Left colon (tissue), 2 donors: ENCODE measurements at regions not wholly inside any gene's neighbourhood (a gene's known extent, or its start where the extent isn't known, plus 50 kb on each side); places are given as distances from the start of the nearest gene placed in this dataset.
A peak's percentile ranks its signal among the peaks of the same experiment; 100 is the strongest.

Experiments used
- ATAC-seq: fragments of 200-7000 bp; cut with Tn5 transposase; one replicate; pipeline ENCODE4 v1.9.1; 2020; ENCODE audit warnings: mild to moderate bottlenecking, moderate library complexity
- DNase-seq, 2 donors: peaks; one replicate each; pipeline ENCODE4 v3.0.0-alpha.2; 2020
- intact Hi-C, 2 donors: fragments of 100-400 bp; cut with DNase I in 1 of 2; cut with micrococcal nuclease in 1 of 2; formaldehyde crosslinking; loops; one replicate each; pipeline versions ENCODE4 v1.11.2 to v1.14.0; 2022; cut with DNase I, micrococcal nuclease
- donor health status: DM: no; HTN: no; CAD: no.
- donor health status: DM: yes; HTN: yes; CAD: no.

DNA sequence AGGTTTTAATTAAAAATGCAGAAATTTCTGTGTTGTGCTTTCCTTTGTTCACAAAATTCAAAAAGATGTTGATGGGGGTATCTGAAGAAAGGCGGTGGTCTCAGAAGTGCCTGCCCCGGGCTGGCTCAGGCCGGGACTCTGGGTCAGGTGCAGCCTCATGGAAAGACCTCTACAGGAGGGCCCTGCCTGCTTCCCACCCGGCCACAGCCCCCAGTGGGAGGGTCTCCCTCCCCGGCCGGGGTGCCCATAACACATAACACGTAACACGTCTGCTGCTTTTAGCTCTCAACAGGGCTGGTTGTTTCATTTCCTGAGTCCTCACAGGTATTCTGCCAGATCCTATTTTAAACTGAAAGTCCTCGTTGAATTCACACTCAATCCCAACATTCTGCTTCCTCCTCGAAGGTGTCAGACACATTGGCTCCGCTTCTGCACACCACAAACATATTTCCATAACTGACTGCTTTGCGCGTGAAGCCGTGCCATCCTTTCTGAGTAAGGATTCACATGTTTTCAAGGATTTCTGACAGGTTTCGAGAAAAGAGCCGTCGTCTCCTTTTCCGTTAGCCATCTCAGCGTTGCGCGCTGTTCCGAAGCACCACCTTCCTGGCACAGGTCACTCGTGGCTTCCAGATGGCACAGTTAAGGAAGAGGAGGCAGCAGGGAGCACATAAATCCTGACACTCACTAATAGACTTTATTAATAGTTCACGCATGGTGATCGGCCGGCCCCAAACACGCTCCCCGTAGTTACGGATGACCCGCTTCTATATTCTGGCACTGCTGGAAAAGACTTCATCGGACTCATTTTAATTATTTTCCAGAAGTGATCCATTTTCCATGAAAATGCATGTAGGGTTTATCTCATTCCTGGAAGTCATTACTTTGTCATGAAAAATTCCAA, 569.3 kb downstream of the BRD1 start:
- intact Hi-C loops, result no loop called here
- ATAC-seq (no peak), DNase-seq (peak in 1 of 2 donors; percentile 1)

DNA sequence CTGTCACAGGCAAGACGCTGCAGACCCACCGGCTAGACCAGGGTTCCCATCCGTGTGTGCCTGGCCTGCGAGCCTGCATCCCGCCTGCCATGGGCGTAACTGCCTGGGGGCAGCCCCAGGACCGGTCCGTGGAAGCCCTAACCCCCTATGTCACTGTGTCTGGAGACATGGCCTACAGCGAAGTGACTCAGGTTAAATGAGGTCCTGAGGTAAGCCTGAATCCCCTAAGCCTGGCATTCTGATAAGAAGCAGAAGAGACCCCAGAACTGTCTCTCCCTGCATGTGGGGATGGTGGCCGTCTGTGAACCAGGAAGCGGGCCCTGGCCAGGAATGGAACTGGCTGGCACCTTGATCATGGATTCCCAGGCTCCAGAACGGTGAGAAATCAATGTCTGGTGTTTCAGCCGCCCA, 570.1 kb downstream of the BRD1 start:
- intact Hi-C loops, result no loop called here
- ATAC-seq (no peak), DNase-seq (no peak)

GRCh38 chr22:49255741-49256318, 571.8 kb downstream of the BRD1 start:
- no peak for DNase-seq
- no peak for ATAC-seq

GRCh38 chr22:49255154-49255553, 572.5 kb downstream of the BRD1 start:
- no peak for DNase-seq
- intact Hi-C loops, result no loop called here
- no peak for ATAC-seq

More at GRCh38 chr22:49255741-49256318, 571.8 kb downstream of the BRD1 start:
- intact Hi-C loops, result no loop called here

DNA sequence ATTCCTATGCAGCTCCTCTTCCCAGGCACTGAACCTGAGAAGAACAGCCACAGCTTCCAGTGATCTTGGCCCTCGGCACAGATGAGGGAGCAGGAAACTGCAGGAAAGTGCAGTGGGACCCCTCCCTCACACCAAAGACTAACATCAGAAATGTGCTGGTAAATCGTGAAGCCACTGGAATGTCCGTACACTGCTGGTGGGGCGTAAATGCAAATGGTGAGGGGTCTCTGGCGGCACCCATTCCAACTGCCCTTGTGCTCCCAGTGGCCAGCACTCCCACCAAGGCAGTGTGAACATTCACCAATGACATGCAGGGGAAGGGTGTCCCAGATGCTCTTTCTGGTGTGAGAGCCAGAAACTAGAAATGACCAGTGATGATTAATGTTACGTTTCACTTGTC, 574.0 kb downstream of the BRD1 start:
- DNase-seq (peak in 1 of 2 donors; percentile 2), ATAC-seq (no peak)
- intact Hi-C loops, result no loop called here

DNA sequence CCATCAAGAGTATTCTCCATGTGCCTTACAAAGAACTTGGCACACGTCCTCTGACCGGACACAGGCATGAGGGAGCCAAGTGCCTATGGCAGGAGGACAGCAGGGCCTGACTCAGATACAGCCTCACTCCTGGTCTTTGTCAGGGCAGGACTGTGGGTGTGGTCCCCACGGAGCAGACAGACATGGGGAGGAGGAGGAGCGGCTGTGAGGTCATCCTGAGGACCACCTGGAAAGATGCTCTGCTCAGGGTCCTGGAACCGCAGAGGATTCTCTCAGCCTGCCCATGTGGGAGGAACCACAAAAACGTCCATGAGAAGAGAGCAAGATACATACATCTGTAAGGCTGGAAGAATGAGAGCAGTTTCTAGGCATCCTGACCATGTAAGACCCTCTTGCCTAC, 576.3 kb downstream of the BRD1 start:
- DNase-seq, result no peak
- intact Hi-C loops, result no loop called here

DNA sequence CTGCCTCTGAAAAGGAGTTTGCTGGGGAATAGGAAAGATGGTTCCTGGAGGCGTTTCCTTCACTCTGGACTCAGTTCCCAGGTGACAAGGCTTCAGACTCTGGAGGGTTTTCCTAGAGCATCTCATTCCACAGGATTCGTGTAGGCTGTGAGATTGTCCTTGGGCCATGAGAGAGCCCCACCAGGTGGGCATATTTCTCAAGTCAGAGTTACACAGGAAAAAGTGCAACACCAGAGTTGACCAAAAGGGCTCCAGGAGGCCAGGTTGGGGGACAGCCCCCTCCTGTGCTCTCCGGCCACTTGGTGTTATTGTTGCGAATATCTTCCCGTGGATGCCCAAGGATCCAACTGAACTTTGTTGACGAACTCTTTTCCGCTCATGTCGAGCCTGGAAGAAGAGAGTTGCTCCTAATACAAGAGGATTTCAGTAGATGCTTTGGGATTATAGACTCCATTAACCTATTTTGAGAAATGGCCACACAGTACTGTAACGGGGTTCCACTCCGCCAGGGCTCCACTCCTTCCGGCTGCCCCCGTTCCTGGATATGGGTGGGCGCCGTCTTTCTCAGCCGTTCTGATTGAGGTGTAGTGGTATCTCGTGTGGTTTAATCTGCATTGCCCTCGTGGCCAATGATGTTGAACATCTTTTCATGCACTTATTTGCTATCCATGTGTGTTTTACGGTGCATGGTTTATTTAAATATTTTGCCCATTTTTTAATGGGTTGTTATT, 580.3 kb downstream of the BRD1 start:
- DNase-seq (no peak), ATAC-seq (no peak)
- intact Hi-C loops, result no loop called here

More for the DNA sequence above, 576.3 kb downstream of the BRD1 start:
- ATAC-seq, result no peak

GRCh38 chr22:49244466-49245420, 582.9 kb downstream of the BRD1 start:
- intact Hi-C loops, result no loop called here
- ATAC-seq, result no peak
- no peak for DNase-seq

DNA sequence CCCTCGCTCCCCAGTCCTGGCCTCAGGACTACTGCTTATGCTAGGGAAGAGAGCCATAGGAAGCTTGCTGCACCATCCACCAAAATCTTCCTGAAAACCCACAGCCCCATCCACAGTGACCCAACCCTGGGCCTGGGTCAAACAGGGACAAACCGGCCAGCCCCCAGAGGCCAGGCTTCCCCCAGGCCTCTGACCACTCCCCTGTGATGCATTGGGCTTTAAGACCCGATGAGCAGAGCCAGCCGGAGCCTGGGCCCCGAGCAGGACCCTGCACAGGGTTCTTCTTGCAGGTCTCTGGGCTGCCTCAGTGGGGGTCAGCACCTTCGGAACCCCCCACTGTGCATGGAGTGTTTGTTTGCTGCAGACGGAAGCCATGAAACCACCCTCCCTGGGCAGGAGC, 583.7 kb downstream of the BRD1 start:
- ATAC-seq (no peak), DNase-seq (no peak)
- intact Hi-C loops, result no loop called here

GRCh38 chr22:49243335-49243734, 584.3 kb downstream of the BRD1 start:
- ATAC-seq, result no peak
- intact Hi-C loops, result no loop called here
- DNase-seq, result no peak

- DNase-seq, result no peak
- intact Hi-C loops, result no loop called here
- no peak for ATAC-seq
Measured at GRCh38 chr22:49242480-49242879, 585.2 kb downstream of the BRD1 start.

DNA sequence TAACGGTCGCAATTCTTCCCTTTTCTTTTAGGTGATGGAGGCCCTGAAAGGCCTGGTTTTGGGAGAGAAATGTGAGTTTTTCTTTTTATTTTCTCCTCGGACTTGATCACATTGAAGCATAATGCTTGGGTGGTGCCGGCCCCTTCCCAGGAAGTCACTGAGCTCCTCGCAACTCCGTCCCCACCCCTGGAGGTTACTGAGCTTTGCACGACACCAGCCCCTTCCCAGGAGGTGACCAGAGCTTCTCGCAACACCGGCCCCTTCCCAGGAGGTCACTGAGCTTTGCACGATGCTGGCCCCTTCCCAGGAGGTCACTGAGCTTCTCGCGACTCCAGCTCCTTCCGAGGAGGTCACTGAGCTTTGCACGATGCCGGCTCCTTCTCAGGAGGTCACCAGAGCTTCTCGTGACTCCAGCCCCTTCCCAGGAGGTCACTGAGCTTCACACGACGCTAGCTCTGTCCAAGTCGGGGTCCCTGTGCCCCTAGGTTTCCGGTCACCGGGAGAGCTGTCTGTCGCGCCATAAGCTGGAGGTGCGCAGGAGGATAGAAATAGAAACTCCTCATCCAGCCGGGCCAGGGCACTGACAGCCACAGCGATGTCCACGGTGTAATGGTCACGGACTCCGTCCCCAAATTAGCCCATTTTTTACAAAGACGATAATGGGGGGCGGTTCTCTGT, 586.4 kb downstream of the BRD1 start:
- ATAC-seq, result no peak
- no peak for DNase-seq
- intact Hi-C loops, result no loop called here

DNA sequence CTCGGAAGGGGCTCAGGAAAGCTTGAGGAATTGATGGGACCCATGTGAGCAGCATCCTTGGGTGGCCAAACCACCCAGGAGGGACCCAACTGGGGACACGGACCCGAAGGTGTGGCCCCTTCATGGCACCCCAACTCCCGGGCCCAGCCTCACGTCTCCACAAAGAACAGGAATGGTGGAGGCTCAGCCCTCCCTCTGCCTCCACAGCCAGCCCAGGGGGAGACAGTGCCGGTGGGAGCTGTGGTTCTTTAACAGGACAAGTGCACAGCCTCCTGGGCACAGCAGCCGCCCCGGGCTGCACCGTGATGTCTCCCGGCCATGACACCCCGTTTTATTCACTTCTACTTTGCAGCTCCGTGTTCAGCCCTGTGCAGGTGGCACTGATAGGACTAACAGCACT, 587.2 kb downstream of the BRD1 start:
- intact Hi-C loops, result no loop called here
- ATAC-seq (no peak), DNase-seq (no peak)

DNA sequence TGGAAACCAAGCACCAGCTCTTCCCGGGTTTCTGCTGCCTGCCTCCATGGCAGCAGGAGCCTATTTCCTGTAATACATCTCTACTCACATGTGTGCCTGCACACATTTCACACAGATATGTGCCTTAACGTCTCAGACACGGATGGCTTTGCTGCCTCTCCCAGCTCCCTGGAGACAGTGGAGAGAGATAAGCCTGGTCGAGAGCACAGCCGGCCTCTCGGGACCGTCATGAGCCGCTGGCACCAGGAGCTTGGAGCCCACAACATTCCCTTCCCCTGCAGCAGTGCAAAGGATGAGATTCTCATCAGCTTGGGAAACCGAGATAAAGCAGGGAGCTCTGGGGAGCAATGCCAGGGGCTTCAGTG, 587.7 kb downstream of the BRD1 start:
- intact Hi-C loops, result no loop called here
- DNase-seq (no peak), ATAC-seq (no peak)

DNA sequence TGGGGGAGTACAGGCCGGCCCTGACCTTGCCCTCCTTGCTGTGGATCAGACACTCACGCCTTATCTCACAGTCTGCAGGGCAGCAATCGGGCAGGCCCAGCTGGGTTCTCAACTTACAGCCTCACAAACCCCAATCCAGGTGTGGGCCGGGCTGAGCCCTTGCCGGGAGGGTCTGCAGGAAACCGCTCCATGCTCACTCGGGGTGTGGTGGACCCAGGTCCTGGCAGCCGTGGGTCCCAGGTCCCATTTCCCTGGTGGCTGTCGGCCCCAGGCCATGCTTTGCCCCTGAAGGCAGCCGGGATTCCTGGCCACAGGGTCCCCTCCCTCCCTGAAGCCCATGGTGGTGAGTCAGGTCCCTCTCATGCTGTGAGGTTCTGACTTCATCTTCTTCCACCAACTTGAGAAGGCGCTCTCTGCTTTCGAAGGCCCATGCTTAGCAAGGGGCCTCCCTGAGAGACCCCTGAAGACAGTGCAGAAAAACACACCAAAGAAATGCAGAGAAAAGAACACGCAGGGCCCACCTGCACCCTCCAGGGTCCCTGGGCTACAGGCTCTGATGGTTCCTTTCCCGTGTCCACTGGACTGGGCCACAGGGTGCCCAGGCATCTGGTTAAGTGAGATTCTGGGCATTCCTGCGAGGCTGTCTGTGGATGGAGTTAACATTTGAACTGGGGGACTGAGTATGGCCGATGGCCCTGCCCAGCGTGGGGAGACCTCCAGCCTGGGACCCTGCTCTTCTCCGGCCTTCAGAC, 588.2 kb downstream of the BRD1 start:
- DNase-seq (no peak), ATAC-seq (no peak)
- intact Hi-C loops, result no loop called here

DNA sequence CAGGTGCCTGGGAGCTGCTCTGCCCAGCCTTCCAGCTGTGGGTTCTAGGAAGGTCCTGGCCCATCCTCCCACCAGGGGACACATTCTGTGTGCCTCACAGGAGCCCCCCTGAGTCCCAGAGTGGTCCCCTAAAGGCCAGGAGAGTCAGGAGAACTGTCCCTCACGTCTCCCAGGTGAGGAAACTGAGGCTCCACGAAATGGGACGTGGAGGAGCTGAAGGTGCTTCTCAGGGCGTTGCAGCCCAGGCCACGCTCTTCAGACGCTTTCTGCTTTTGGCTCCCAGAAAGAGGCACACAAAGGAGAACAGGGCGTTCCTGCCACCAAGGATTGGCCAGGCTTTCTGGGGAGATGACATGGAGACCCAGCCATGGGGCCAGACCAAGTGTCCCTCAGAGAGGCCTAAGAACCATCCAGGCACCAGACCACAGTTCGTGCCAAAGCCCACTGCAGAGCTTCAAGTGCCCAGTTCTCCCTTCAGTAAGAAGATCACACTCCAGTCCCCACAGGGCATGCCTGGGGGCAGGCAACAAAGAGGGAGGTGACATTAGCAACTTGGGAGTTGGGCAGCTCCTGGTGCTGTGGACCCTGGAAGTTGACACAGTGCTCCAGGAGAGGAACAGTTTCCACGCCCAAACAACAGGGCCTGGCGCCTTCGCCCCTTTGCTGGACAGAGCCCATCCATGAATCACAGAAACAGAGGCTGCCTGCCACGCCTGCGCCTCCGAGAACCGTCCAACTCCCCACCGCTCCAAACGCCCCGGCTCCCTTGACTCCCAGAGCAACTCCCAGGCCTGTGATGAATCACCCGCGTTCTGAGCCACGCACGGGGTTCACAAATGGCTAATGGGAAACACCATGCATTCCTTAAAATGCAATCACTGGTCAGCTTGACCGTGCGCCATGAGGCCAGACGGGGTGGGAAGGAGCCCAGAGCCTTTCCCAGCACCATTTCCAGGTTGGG, 589.2 kb downstream of the BRD1 start:
- ATAC-seq (no peak), DNase-seq (no peak)
- intact Hi-C loops, result no loop called here

- no peak for DNase-seq
- intact Hi-C loops, result no loop called here
- ATAC-seq, result no peak
Measured at GRCh38 chr22:49237703-49238102, 590.0 kb downstream of the BRD1 start.
